Neutrophil (primary cell): ENCODE measurements at regions not wholly inside any gene's neighbourhood (a gene's known extent, or its start where the extent isn't known, plus 50 kb on each side); places are given as distances from the start of the nearest gene placed in this dataset.

Experiments
- H3K27ac ChIP-seq: fragments of 200-600 bp; sonication (generic); 2 replicates; pipeline ENCODE4 v1.5.1; 2016; ENCODE audit warnings: mild to moderate bottlenecking, moderate library complexity
- H3K27me3 ChIP-seq: fragments of 200-600 bp; sonication (generic); 2 replicates; pipeline ENCODE4 v1.6.0; 2016; ENCODE audit warnings: mild to moderate bottlenecking
- H3K36me3 ChIP-seq: fragments of 200-600 bp; sonication (generic); 2 replicates; pipeline ENCODE4 v1.5.1; 2017
- H3K4me1 ChIP-seq, 2 experiments: fragments of 200-600 bp in 1 of 2; sonication (generic) in 1 of 2; 1 replicate in 1 of 2; 2 replicates in 1 of 2; pipeline versions ENCODE4 v1.5.1 to v1.6.1; 2013 to 2016; ENCODE audit warnings: low read depth in 1 of 2, low read length in 1 of 2, mild to moderate bottlenecking in 1 of 2, moderate library complexity in 1 of 2; ENCODE audit not compliant: control insufficient read depth in 1 of 2, insufficient read depth in 1 of 2
- H3K4me3 ChIP-seq, 2 experiments: fragments of 200-600 bp in 1 of 2; sonication (generic) in 1 of 2; 1 replicate in 1 of 2; 2 replicates in 1 of 2; pipeline ENCODE4 v1.5.1; 2013 to 2016; ENCODE audit warnings: low read depth in 1 of 2, low read length in 1 of 2, mild to moderate bottlenecking in 1 of 2, moderate library complexity in 1 of 2
- H3K9me3 ChIP-seq: fragments of 200-600 bp; sonication (generic); 2 replicates; pipeline ENCODE4 v1.5.1; 2016
- TF ChIP-seq, protein P1 (sequence below): fragments of 200-600 bp; sonication (generic); IDR thresholded peaks from 2 replicates; pipeline ENCODE4 v1.5.1; 2016; ENCODE audit warnings: antibody characterized with exemption

DNA sequence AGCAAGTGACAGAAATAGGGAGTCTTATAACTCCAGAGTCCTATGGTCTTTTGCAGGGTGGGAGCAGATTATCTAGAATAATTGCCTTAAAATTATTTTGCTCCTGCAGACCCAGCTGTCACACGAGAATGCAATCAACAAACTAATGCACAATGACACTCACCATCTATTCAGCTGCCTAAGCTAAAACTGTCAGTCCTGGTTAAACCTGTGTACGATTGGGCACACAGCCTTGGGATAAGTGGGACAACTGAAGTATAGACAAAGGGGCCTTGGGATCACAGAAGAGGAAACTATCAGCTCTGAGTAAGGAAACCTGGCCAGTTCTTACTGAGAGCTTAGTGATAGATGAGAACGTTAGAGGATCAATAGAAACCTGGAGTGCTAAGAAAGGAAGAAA lies 595.9 kb upstream of the KIRREL3 start:
- H3K27ac ChIP-seq = no peak overlapping the region
- TF ChIP-seq, protein P1, sequence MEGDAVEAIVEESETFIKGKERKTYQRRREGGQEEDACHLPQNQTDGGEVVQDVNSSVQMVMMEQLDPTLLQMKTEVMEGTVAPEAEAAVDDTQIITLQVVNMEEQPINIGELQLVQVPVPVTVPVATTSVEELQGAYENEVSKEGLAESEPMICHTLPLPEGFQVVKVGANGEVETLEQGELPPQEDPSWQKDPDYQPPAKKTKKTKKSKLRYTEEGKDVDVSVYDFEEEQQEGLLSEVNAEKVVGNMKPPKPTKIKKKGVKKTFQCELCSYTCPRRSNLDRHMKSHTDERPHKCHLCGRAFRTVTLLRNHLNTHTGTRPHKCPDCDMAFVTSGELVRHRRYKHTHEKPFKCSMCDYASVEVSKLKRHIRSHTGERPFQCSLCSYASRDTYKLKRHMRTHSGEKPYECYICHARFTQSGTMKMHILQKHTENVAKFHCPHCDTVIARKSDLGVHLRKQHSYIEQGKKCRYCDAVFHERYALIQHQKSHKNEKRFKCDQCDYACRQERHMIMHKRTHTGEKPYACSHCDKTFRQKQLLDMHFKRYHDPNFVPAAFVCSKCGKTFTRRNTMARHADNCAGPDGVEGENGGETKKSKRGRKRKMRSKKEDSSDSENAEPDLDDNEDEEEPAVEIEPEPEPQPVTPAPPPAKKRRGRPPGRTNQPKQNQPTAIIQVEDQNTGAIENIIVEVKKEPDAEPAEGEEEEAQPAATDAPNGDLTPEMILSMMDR = no peak
- H3K36me3 ChIP-seq = no peaks in the 10 kb centered on the region
- no peaks in the 10 kb centered on the region for H3K4me1 ChIP-seq
- no peaks in the 10 kb centered on the region for H3K9me3 ChIP-seq
- H3K4me3 ChIP-seq = no peak overlapping the region
- H3K27me3 ChIP-seq = no peaks in the 10 kb centered on the region

DNA sequence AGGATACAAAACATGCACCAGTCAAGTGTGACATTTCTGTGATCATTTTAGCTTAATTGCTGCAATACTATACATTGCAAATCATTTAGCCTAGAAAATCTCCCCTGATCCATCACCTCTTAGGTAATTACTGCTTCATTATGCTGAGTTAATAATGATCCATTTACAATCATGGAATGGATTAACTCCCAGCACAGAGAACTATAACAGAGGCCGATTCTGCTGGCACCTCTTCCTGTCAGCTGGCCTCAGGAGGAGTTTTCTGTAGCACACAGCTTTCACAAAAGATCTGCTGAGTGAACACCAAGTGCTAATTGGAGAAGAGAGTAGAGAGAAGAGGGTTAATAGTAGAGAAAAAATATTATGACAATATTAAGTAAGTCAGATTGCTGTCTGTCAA lies 591.8 kb upstream of the KIRREL3 start:
- no peaks in the 10 kb centered on the region for H3K4me1 ChIP-seq
- H3K36me3 ChIP-seq = no peaks in the 10 kb centered on the region
- TF ChIP-seq, protein P1 = no peak
- H3K27ac ChIP-seq = no peak overlapping the region
- H3K27me3 ChIP-seq = no peaks in the 10 kb centered on the region
- no peak overlapping the region for H3K4me3 ChIP-seq
- no peaks in the 10 kb centered on the region for H3K9me3 ChIP-seq

DNA sequence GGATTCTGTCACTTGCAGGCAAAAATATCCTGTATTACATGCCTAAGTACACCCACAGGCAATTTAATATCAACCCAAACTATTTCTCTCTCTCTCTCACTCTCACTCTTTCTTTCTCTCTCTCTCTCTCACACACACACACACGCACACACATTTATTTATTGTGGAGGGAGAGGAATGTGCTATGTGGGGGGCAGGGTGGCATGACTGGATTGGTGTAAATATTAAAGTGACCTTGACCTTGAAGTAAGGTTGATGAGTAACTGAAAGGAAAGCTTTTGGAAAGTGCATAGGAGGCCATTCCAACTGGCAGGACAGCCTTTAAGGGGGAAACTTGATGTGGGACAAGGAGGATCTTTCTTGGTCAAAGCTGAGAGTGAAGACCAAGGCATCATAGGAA lies 589.7 kb upstream of the KIRREL3 start:
- Histone ChIP-seq H3K4me1 (no peaks in the 10 kb centered on the region), H3K27ac (no peak overlapping the region), H3K4me3 (no peak overlapping the region), H3K9me3 (no peaks in the 10 kb centered on the region), H3K27me3 (no peaks in the 10 kb centered on the region), H3K36me3 (no peaks in the 10 kb centered on the region)
- TF ChIP-seq, protein P1 = no peak

DNA sequence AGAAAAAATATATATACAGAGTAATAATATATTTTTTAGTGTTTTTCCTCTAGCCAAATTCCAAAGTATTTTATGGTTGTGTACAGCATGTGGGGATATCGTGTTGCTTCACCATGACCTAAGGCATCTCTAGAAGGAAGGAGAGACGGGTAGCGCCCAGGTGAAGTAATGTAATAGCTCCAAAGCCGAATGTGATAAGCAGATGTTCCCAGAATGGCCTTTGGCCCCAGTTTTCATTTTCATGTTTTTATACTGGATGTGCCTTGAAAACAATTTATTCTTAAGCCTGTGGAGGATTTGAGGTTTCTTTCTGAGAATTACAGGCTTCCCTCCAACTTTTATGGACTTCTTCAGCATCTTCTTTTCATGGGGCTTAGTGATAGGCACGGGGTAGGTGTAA lies 587.9 kb upstream of the KIRREL3 start:
- Histone ChIP-seq H3K4me1 (no peaks in the 10 kb centered on the region), H3K4me3 (no peak overlapping the region), H3K27me3 (no peaks in the 10 kb centered on the region), H3K27ac (no peak overlapping the region), H3K36me3 (no peaks in the 10 kb centered on the region), H3K9me3 (no peaks in the 10 kb centered on the region)
- TF ChIP-seq, protein P1 = no peak

DNA sequence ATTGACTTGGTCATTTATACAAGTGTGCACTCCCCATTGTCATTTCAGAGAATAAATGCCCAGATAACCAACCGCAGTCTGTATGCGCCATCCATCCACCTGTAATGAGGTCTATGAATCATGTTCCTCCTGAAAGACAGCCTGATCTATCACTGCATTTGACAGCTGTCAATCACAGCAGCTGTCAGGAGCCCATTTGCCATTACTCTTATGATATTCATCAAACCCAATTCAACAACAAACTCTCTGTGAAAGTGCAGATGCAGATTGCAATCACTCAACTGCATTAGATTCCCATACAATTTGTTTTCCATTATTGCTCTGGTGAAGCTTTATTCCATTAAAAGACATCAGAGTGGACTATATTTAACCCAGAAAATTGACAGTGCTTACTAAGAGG lies 586.9 kb upstream of the KIRREL3 start:
- H3K4me1 ChIP-seq = no peaks in the 10 kb centered on the region
- TF ChIP-seq, protein P1 = no peak
- no peak overlapping the region for H3K4me3 ChIP-seq
- H3K9me3 ChIP-seq = no peaks in the 10 kb centered on the region
- H3K36me3 ChIP-seq = no peaks in the 10 kb centered on the region
- H3K27ac ChIP-seq = no peak overlapping the region
- no peaks in the 10 kb centered on the region for H3K27me3 ChIP-seq

DNA sequence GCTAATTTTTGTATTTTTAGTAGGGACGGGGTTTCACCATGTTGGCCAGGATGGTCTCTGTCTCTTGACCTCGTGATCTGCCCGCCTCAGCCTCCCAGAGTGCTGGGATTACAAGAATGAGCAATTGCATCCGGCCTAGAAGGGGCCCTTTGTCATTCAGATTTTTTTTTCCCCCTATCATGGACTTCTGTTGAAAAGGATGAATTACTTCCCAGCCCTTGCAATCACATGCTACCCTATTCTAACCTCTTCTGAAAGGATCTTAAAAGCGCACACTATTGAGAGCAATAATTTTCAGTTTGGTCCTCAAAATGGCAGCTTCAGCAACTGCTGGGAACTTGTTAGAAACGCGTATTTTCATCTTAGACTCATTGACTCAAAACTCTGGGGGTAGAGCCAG lies 575.6 kb upstream of the KIRREL3 start:
- Histone ChIP-seq H3K27me3 (no peaks in the 10 kb centered on the region), H3K36me3 (no peaks in the 10 kb centered on the region), H3K4me3 (no peak overlapping the region), H3K4me1 (no peaks in the 10 kb centered on the region), H3K27ac (no peak overlapping the region), H3K9me3 (no peaks in the 10 kb centered on the region)
- TF ChIP-seq, protein P1 = no peak
